Skin of body (tissue), 1 donor: ENCODE measurements at regions not wholly inside any gene's neighbourhood (a gene's known extent, or its start where the extent isn't known, plus 50 kb on each side); places are given as distances from the start of the nearest gene placed in this dataset.

ENCODE experiments used
- DNase-seq: peaks from one replicate; lab custom pipeline; 2025; lab: John Stamatoyannopoulos, UW

- no peak for DNase-seq
These were observed 361.5 kb upstream of the ADGRL2 start for GRCh38 chr1:81439046-81439823.

GRCh38 chr1:81437649-81438048 lies 363.1 kb upstream of the ADGRL2 start:
- no peak for DNase-seq

DNA sequence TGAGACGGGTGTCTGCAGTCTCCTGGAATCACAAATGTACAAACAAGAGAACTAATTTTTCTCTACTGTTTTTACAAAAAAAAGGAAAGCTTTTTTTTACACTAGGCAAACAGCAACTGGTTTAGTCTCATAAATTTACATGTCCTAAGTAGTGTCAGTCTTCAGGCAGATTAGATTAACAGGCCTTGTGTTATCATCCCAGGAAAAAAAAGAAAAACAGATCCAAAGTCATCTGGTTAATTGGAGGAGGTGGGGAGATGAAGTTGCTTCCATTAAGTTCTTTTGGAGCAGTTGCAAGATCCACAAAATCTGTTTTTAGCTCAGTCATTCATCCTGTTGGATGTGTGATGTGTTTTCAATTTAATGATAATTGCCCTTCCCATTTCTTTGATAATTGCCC lies 363.5 kb upstream of the ADGRL2 start:
- no peak for DNase-seq

GRCh38 chr1:81435175-81435574 lies 365.6 kb upstream of the ADGRL2 start:
- DNase-seq, result no peak

GRCh38 chr1:81433676-81434075 lies 367.1 kb upstream of the ADGRL2 start:
- DNase-seq, result no peak

DNA sequence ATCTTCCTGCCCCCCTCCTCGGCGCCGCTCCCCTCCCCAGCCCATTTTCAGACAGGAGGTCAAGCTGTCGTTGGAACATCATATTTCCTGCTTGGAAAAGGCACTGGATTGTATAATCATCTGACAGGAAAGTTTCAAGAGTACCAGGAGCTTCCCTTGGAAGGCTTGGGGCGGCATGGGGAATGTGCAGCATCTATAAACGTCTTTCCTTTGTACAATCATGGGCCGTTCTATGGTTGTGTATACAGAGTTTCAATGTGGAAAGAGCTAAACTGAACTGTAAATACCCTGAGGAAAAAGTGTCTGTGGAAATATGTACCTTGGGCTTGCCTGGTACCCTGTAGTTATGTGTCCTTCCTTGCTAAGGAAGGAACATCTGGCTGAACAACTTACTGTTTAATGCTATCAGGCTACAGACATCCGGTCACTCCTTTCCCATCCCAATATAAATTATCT lies 368.1 kb upstream of the ADGRL2 start:
- DNase-seq, result no peak

- DNase-seq, result peak; percentile 81
These were observed 368.7 kb upstream of the ADGRL2 start for GRCh38 chr1:81432059-81432458.

- DNase-seq, result no peak
These were observed 369.1 kb upstream of the ADGRL2 start for GRCh38 chr1:81431624-81432000.

DNA sequence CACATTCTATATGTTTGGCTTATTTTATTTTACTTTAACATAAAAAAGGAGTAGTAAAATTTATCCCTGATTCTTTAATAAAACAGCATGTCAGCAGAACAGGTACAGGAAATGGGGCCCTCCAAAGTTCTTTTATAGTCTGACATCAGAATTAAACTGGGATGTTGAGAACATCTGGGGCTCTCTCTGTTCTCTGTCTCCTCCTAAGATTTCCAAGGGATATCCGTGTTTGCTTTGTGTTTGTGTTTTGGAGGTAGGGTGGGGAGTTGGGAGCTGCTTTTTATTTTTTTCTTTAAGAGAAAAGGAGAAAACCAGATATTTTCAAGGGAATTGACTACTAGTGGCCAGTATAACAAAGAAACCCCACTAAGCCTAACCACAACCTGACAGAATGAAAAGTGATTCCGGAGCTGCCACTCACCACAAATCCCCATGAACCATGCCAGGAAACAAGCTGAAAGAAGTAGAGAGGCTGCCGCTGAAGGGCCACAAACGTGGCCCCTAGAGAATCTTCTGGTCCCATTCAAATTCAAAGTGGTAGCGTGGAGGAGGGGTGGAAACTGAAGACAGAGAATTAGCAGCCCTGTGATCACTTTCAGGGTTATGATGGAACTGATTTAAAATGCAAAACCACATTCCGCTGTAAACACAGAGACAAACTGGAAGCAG lies 369.6 kb upstream of the ADGRL2 start:
- DNase-seq, result no peak

- DNase-seq, result peak; percentile 18
These were observed 370.3 kb upstream of the ADGRL2 start for GRCh38 chr1:81430236-81430938.

DNA sequence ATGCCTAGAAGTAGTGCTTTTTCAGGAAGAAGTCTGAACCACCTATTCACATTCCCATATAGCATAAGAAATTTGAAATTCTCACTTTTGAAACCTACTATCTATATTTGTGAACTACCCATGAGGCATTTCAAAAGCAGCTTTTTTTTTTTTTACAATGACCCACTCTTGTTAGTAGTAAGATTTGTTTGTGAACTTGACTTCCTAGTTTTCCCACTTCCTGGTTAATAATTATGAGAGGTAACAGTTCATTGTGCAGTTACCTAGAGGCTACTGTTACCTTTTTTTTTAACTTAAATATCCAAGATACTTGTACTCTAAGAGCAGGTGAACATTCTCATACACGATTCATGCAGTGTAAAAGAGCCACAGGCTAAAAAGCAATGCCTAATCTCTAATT lies 371.7 kb upstream of the ADGRL2 start:
- no peak for DNase-seq

GRCh38 chr1:81424816-81425215 lies 375.9 kb upstream of the ADGRL2 start:
- DNase-seq, result no peak

DNA sequence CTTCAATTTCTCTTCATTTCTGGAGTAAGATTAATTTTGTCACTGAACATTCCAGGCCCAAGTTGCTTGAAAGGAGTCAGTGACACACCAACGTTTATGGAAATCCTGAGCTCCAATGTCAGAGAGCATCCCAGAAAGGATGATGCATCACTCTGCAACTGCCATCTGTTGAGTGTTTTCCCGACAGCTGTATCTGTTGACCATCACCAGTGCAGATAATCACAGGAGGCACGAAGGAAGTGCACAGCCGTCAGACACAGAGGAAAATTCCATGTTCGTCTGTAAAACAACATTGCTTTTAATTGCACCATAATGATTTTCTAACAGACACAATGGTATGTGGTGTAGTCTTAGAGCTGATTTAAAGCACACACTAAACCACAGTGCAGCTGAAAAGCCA lies 376.7 kb upstream of the ADGRL2 start:
- peak; percentile 2 for DNase-seq

- no peak for DNase-seq
These were observed 380.0 kb upstream of the ADGRL2 start for GRCh38 chr1:81420760-81421159.

GRCh38 chr1:81414488-81415015 lies 386.2 kb upstream of the ADGRL2 start:
- DNase-seq, result peak; percentile 84

DNA sequence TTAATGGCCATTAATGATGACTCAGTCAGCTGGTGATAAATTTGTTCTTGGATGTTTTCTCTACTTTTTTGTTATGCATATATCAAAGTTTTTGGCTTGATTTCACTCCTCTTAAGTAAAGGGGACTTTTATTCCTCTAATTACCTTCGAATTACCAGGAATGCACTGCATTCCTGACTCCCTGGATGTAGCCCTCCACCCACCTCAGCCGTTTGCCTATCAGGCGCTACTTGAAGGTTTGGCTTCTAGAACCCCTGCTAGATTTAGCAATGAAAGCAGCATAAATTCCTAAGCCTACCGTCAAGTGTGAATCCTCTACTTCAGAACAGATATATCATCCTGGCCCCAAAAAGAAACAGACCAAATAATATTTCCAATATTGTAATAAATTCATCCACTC lies 387.8 kb upstream of the ADGRL2 start:
- DNase-seq, result no peak

DNA sequence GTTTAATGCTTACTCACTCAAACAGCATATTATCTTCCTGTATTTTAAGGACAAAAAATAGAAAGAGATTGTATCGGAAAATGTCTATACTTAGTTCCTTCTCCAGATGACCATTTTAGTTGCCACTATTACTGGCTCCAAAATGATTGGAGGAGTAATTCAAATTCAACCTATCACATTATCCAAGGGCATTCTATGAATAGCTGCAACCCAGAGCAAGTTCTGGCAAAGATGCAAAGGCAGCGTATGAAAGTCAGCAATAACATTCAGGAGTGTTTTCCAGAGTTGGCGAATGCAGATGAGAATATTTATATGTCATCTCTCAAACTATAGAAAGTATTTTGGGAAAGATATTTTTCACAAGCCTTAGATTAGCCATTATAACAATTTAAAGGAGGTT lies 389.8 kb upstream of the ADGRL2 start:
- DNase-seq, result no peak

DNA sequence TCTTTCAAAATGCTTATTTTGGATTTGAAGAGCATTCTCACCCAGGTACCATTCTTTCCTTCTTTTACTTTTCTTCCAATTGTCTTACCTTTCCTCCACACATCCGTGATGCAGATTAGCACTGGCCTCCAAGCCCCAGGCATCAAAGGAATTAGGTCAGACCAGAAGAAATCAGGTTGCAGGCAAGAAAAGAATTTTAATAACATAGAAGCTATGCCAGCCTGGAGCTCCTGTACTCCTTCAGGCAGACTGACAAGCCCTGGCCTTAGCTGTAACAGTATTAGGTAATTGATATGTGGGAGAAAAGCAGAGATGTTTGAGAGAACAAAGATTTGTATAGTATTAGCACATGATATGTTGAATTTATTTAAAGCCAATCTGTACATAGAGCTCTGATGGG lies 390.4 kb upstream of the ADGRL2 start:
- no peak for DNase-seq

DNA sequence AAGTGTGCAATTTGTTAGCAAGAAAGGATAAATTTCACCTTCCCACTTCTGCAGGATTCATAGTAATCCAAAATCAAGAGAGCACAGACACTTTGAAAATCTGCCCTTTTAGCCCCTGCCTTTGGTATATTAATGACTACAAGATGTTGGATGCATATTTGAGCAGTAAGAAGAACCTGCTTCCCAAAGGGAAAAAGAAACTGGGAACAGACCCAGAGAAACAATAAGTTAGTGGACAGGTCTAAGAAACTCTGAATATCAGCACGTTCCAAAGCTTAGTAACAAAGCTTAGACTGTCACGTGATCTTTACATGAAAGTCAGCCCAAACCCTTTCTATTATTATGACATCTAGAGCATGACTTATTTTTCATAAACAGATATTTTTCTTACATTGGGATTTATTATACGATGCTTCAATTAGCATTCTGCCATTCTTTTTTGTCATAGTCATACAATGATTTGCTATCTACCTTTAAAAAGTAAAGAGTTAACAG lies 390.9 kb upstream of the ADGRL2 start:
- peak; percentile 32 for DNase-seq

- no peak for DNase-seq
These were observed 391.5 kb upstream of the ADGRL2 start for GRCh38 chr1:81409262-81409661.

GRCh38 chr1:81408419-81408818 lies 392.3 kb upstream of the ADGRL2 start:
- no peak for DNase-seq
